ENCODE measurements at regions not wholly inside any gene's neighbourhood (a gene's known extent, or its start where the extent isn't known, plus 50 kb on each side); places are given as distances from the start of the nearest gene placed in this dataset.
A peak's percentile ranks its signal among the peaks of the same experiment; 100 is the strongest.

- no peak for DNase-seq (ENCODE audit: low read depth)
- FAIRE-seq: no peak
- TF ChIP-seq, protein P1, sequence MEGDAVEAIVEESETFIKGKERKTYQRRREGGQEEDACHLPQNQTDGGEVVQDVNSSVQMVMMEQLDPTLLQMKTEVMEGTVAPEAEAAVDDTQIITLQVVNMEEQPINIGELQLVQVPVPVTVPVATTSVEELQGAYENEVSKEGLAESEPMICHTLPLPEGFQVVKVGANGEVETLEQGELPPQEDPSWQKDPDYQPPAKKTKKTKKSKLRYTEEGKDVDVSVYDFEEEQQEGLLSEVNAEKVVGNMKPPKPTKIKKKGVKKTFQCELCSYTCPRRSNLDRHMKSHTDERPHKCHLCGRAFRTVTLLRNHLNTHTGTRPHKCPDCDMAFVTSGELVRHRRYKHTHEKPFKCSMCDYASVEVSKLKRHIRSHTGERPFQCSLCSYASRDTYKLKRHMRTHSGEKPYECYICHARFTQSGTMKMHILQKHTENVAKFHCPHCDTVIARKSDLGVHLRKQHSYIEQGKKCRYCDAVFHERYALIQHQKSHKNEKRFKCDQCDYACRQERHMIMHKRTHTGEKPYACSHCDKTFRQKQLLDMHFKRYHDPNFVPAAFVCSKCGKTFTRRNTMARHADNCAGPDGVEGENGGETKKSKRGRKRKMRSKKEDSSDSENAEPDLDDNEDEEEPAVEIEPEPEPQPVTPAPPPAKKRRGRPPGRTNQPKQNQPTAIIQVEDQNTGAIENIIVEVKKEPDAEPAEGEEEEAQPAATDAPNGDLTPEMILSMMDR (IDR thresholded peaks at IDR 0.05; ENCODE audit: insufficient read depth, low read length, severe bottlenecking): no peak
Measured at GRCh38 chr14:65234752-65235361, 132.5 kb upstream of the MAX start.

GRCh38 chr14:65237023-65237814, 134.9 kb upstream of the MAX start:
- no peaks in the 10 kb centered on the region for H3K27me3 ChIP-seq (ENCODE audit: control insufficient read depth, insufficient read depth, low read length)
- no peak for FAIRE-seq
- no peaks in the 10 kb centered on the region for H3K36me3 ChIP-seq (ENCODE audit: control insufficient read depth, insufficient read depth, low read length)
- H3K4me3 ChIP-seq (ENCODE audit: low read depth, low read length): no peak overlapping the region
- TF ChIP-seq, protein P1 (IDR thresholded peaks at IDR 0.05; ENCODE audit: insufficient read depth, low read length, severe bottlenecking): no peak
- DNase-seq (ENCODE audit: low read depth): no peak

More at GRCh38 chr14:65234752-65235361, 132.5 kb upstream of the MAX start:
- no peaks in the 10 kb centered on the region for H3K36me3 ChIP-seq (ENCODE audit: control insufficient read depth, insufficient read depth, low read length)
- no peaks in the 10 kb centered on the region for H3K27me3 ChIP-seq (ENCODE audit: control insufficient read depth, insufficient read depth, low read length)
- no peak overlapping the region for H3K4me3 ChIP-seq (ENCODE audit: low read depth, low read length)

GRCh38 chr14:65237941-65238340, 135.6 kb upstream of the MAX start:
- TF ChIP-seq, protein P1 (IDR thresholded peaks at IDR 0.05; ENCODE audit: insufficient read depth, low read length, severe bottlenecking): no peak
- no peak overlapping the region for H3K4me3 ChIP-seq (ENCODE audit: low read depth, low read length)
- FAIRE-seq (no peak), DNase-seq (ENCODE audit: low read depth) (no peak)
- no peaks in the 10 kb centered on the region for H3K27me3 ChIP-seq (ENCODE audit: control insufficient read depth, insufficient read depth, low read length)
- H3K36me3 ChIP-seq (ENCODE audit: control insufficient read depth, insufficient read depth, low read length): no peaks in the 10 kb centered on the region

GRCh38 chr14:65238456-65238855, 136.1 kb upstream of the MAX start:
- FAIRE-seq (no peak), DNase-seq (ENCODE audit: low read depth) (peak; percentile 79)
- TF ChIP-seq, protein P1 (IDR thresholded peaks at IDR 0.05; ENCODE audit: insufficient read depth, low read length, severe bottlenecking): no peak
- Histone ChIP-seq H3K27me3 (ENCODE audit: control insufficient read depth, insufficient read depth, low read length) (no peaks in the 10 kb centered on the region), H3K36me3 (ENCODE audit: control insufficient read depth, insufficient read depth, low read length) (no peaks in the 10 kb centered on the region), H3K4me3 (ENCODE audit: low read depth, low read length) (no peak overlapping the region)

- FAIRE-seq: no peak
- no peak overlapping the region for H3K4me3 ChIP-seq (ENCODE audit: low read depth, low read length)
- H3K27me3 ChIP-seq (ENCODE audit: control insufficient read depth, insufficient read depth, low read length): no peaks in the 10 kb centered on the region
- DNase-seq (ENCODE audit: low read depth): peak; percentile 22
- no peaks in the 10 kb centered on the region for H3K36me3 ChIP-seq (ENCODE audit: control insufficient read depth, insufficient read depth, low read length)
- TF ChIP-seq, protein P1 (IDR thresholded peaks at IDR 0.05; ENCODE audit: insufficient read depth, low read length, severe bottlenecking): no peak
Measured at GRCh38 chr14:65239143-65239937, 137.0 kb upstream of the MAX start.

Measured in bronchial epithelial cell (primary cell).